Endodermal cell (in vitro differentiated cells): ENCODE measurements at regions not wholly inside any gene's neighbourhood (a gene's known extent, or its start where the extent isn't known, plus 50 kb on each side); places are given as distances from the start of the nearest gene placed in this dataset.

Experiments
- DNase-seq: peaks from one replicate; pipeline ENCODE4 v3.0.0-alpha.2; 2017
- H3K27ac ChIP-seq: 2 replicates; pipeline ENCODE4 v1.5.1; 2013; ENCODE audit warnings: mild to moderate bottlenecking, low read depth, low read length, moderate library complexity
- H3K27me3 ChIP-seq: 2 replicates; pipeline ENCODE4 v1.6.1; 2013; ENCODE audit warnings: mild to moderate bottlenecking, low read length, moderate library complexity; ENCODE audit not compliant: insufficient read depth, control insufficient read depth, poor library complexity, severe bottlenecking
- H3K36me3 ChIP-seq: 2 replicates; pipeline ENCODE4 v1.7.0; 2013; ENCODE audit warnings: mild to moderate bottlenecking, low read length, moderate library complexity; ENCODE audit not compliant: control insufficient read depth, insufficient read depth
- H3K4me1 ChIP-seq: one replicate; pipeline ENCODE4 v1.7.0; 2013; ENCODE audit warnings: low read length; ENCODE audit not compliant: control insufficient read depth, insufficient read depth
- H3K4me3 ChIP-seq: 2 replicates; pipeline ENCODE4 v1.5.1; 2013; ENCODE audit warnings: mild to moderate bottlenecking, low read length, moderate library complexity
- H3K9ac ChIP-seq: 2 replicates; pipeline ENCODE4 v1.6.1; 2013; ENCODE audit warnings: mild to moderate bottlenecking, low read length, moderate library complexity; ENCODE audit not compliant: poor library complexity, severe bottlenecking; ENCODE audit errors: extremely low read depth
- H3K9me3 ChIP-seq: 2 replicates; pipeline ENCODE4 v1.6.1; 2013; ENCODE audit warnings: mild to moderate bottlenecking, low read length, moderate library complexity; ENCODE audit not compliant: control insufficient read depth
- H3K27ac Mint-ChIP-seq: 2 replicates; pipeline ENCODE4 v1.8.0; 2020; ENCODE audit warnings: mixed read lengths
- H3K27me3 Mint-ChIP-seq: 2 replicates; pipeline ENCODE4 v1.8.0; 2021; ENCODE audit warnings: mild to moderate bottlenecking, mixed read lengths; ENCODE audit not compliant: insufficient read depth
- H3K36me3 Mint-ChIP-seq: 2 replicates; pipeline ENCODE4 v1.8.0; 2020; ENCODE audit warnings: low read depth, mixed read lengths
- H3K4me1 Mint-ChIP-seq: 2 replicates; pipeline ENCODE4 v1.8.0; 2020; ENCODE audit warnings: mixed read lengths
- H3K4me3 Mint-ChIP-seq: 2 replicates; pipeline ENCODE4 v1.8.0; 2020; ENCODE audit warnings: mild to moderate bottlenecking, moderate library complexity, mixed read lengths
- H3K9me3 Mint-ChIP-seq: 2 replicates; pipeline ENCODE4 v1.8.0; 2020; ENCODE audit warnings: mild to moderate bottlenecking, mixed read lengths
- CTCF ChIP-seq: fragments of 200-600 bp; sonication (generic); conservative IDR thresholded peaks from 2 replicates; pipeline ENCODE4 v1.5.0; 2021; ENCODE audit warnings: antibody characterized with exemption, mild to moderate bottlenecking
- WGBS, 2 experiments: methylation state at CpG; one replicate each; pipeline versions ENCODE4 v1.1.5 to v1.1.7; 2013; ENCODE audit warnings: missing lambda C conversion rate in 2 of 2, mixed read lengths in 1 of 2; ENCODE audit not compliant: insufficient coverage in 1 of 2, insufficient read length in 1 of 2; 5-methylcytosine and 5-hydroxymethylcytosine counted together

GRCh38 chr11:122273476-122274191 is 157.6 kb upstream of the BLID start:
- Mint-ChIP-seq H3K27ac (no peak overlapping the region), H3K27me3 (peaks cover 5% of the 10 kb centered on the region), H3K4me1 (peaks cover 6% of the 10 kb centered on the region), H3K4me3 (no peak overlapping the region), H3K36me3 (no peaks in the 10 kb centered on the region), H3K9me3 (no peaks in the 10 kb centered on the region)
- 91 to 95% methylated on average over 2 to 3 of the region's 3 CpGs for WGBS, 2 experiments
- Histone ChIP-seq H3K9me3 (no peaks in the 10 kb centered on the region), H3K4me1 (no peaks in the 10 kb centered on the region), H3K9ac (no peak overlapping the region), H3K36me3 (no peaks in the 10 kb centered on the region), H3K27me3 (no peaks in the 10 kb centered on the region), H3K27ac (peak overlapping the region; percentile 56), H3K4me3 (no peak overlapping the region)
- no peak for TF ChIP-seq CTCF
- no peak for DNase-seq

GRCh38 chr11:122271745-122272144 is 155.7 kb upstream of the BLID start:
- WGBS, 2 experiments = 89 to 96% methylated on average over 3 of the region's 4 CpGs
- Histone ChIP-seq H3K27ac (peak overlapping the region; percentile 76), H3K9ac (no peak overlapping the region), H3K9me3 (no peaks in the 10 kb centered on the region), H3K27me3 (no peaks in the 10 kb centered on the region), H3K4me3 (no peak overlapping the region), H3K36me3 (no peaks in the 10 kb centered on the region), H3K4me1 (peaks cover 5% of the 10 kb centered on the region)
- Mint-ChIP-seq H3K36me3 (no peaks in the 10 kb centered on the region), H3K27ac (no peak overlapping the region), H3K4me3 (no peak overlapping the region), H3K27me3 (peaks cover 5% of the 10 kb centered on the region), H3K9me3 (no peaks in the 10 kb centered on the region), H3K4me1 (peaks cover 10% of the 10 kb centered on the region)
- TF ChIP-seq CTCF = no peak
- DNase-seq = no peak

GRCh38 chr11:122271137-122271536 is 155.1 kb upstream of the BLID start:
- no peak overlapping the region for H3K9ac ChIP-seq
- no peaks in the 10 kb centered on the region for H3K9me3 Mint-ChIP-seq
- H3K4me1 ChIP-seq = peaks cover 5% of the 10 kb centered on the region
- 77 to 82% methylated on average over 3 to 5 of the region's 5 CpGs for WGBS, 2 experiments
- H3K36me3 Mint-ChIP-seq = no peaks in the 10 kb centered on the region
- TF ChIP-seq CTCF = no peak
- no peaks in the 10 kb centered on the region for H3K36me3 ChIP-seq
- no peak overlapping the region for H3K4me3 ChIP-seq
- no peaks in the 10 kb centered on the region for H3K9me3 ChIP-seq
- H3K27ac Mint-ChIP-seq = no peak overlapping the region
- H3K27me3 ChIP-seq = no peaks in the 10 kb centered on the region
- peak overlapping the region; percentile 76 for H3K27ac ChIP-seq
- DNase-seq = no peak
- no peak overlapping the region for H3K4me3 Mint-ChIP-seq
- H3K27me3 Mint-ChIP-seq = peaks cover 5% of the 10 kb centered on the region
- H3K4me1 Mint-ChIP-seq = peaks cover 10% of the 10 kb centered on the region
